Germinal center (tissue), 1 donor: ENCODE measurements at regions not wholly inside any gene's neighbourhood (a gene's known extent, or its start where the extent isn't known, plus 50 kb on each side); places are given as distances from the start of the nearest gene placed in this dataset.
A peak's percentile ranks its signal among the peaks of the same experiment; 100 is the strongest.
"Not testable (repeated sequence)": the region's sequence is repeated elsewhere in the genome, so short reads cannot be mapped to it uniquely, and the experiment has no call there.

ENCODE experiments used
- DNase-seq: peaks from one replicate; pipeline ENCODE4 v3.0.0; 2012; ENCODE audit warnings: mixed read lengths, low spot score

GRCh38 chr6:37580176-37580955 lies 80.7 kb upstream of the CCDC167 start:
- no peak for DNase-seq

GRCh38 chr6:37579444-37580067 lies 79.9 kb upstream of the CCDC167 start:
- no peak for DNase-seq

DNA sequence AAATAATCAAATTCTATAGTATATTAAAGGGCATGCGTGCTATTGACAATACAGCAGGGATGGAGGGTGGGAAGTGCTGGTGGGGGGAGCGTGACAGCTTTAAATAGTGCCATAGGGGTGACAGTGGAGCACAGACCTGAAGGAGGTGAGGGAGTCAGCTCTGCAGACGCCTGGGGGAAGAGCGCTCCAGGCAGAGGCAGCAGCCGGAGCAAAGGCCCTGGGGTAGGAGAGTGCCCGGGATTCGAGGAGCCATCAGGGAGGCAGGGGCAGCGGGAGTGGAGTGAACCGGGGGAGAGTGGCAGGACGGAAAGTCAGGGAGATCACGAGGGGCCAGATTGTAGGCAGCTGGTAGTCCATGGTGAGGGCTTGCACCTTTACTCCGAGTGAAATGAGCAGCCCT lies 78.4 kb upstream of the CCDC167 start:
- DNase-seq: no peak

DNA sequence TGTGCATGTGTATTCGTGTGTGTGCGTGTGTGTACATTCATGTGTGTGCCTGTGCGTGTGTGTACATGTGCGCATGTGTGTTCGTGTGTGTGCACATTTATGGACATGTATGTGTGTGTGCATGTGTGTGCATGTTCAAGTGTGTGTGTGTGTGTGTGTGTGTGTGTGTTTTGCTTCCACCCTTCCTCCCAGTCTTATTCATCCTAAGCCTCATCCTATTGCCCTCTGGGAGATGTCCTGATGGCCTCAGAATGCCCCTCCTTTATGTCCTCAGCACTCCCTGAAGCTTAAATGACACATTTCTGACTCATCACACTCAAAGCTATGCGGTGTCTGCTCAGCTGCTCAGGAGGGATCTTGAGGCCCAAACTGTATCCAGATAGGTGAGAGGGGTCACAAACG lies 76.6 kb upstream of the CCDC167 start:
- no peak for DNase-seq

DNA sequence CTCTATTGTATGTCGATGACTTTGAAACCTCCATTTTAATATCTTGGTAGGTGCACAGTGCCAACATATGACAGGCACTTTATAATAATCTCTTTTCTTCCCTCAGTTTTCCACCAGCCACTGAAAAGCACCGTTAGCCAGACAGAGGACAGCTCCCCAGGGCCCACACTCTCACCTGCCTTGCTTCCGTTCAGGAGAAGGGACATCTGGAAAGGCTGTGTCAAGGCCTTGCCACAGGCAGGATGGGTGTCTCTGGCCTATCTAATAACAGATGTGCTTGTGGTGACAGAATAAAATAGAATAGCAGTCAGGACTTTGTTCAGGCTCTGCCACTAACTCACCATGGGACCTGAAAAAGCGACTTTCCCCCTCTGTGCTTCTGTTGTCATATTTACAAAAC lies 75.5 kb upstream of the CCDC167 start:
- no peak for DNase-seq

GRCh38 chr6:37572334-37572733 lies 72.6 kb upstream of the CCDC167 start:
- DNase-seq: no peak

- peak; percentile 61 for DNase-seq
Measured at GRCh38 chr6:37570482-37571133, 70.9 kb upstream of the CCDC167 start.

DNA sequence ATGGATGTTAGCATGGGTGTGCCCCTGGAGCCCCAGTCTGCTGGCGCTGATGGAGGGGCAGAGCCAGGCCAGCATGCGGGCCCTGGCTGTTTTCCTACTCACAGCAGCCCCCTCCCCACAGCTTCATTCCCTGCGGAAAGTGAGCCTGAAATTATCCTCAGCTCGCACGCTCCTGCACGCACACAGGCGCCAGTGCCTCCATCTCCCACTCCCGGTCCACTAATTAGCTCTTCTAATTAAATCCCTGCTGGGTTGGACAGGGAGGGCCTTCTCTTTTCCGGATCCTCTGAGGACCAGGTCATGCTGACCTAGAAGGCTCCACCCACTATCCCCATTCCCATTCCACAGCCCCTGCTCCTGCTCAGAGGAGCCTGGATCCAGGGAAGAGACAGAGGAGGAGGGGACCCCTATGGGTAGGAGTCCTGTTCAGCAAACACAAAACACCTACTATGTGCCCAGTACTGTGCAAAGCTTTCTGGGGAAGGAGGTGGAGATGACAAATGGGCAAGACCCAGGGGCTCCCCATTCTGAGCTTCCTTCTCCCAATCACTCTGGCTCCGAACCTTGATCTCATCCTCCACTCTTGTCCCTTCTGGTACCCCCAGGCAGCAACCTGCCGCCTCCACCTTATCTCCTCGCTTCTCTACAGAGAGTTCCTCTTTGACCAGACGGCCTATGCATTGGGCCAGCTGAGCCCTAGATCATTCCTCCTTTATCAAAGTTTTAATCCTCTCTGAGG lies 70.2 kb upstream of the CCDC167 start:
- no peak for DNase-seq

GRCh38 chr6:37569317-37569716 lies 69.6 kb upstream of the CCDC167 start:
- DNase-seq: no peak

DNA sequence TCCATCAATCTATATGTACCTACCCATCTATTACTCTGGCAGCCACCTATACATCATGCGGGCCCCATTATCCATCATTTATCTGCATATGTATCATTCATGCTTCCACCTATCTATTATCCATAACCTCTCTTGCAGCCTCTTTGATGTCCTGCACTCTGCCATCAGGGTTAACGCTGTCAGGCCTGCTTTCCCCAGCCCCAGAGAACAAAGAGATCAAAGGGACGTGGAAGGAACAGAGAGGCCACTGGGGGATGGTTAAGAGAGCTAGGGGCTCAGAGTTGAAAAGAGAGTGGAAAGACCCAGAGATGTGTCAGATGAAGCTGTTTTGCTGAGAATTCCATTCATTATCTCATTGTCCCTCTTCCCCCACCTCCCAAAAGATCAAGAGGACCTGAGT lies 67.3 kb upstream of the CCDC167 start:
- DNase-seq: no peak

GRCh38 chr6:37566111-37566949 lies 66.6 kb upstream of the CCDC167 start:
- DNase-seq: peak; percentile 88

DNA sequence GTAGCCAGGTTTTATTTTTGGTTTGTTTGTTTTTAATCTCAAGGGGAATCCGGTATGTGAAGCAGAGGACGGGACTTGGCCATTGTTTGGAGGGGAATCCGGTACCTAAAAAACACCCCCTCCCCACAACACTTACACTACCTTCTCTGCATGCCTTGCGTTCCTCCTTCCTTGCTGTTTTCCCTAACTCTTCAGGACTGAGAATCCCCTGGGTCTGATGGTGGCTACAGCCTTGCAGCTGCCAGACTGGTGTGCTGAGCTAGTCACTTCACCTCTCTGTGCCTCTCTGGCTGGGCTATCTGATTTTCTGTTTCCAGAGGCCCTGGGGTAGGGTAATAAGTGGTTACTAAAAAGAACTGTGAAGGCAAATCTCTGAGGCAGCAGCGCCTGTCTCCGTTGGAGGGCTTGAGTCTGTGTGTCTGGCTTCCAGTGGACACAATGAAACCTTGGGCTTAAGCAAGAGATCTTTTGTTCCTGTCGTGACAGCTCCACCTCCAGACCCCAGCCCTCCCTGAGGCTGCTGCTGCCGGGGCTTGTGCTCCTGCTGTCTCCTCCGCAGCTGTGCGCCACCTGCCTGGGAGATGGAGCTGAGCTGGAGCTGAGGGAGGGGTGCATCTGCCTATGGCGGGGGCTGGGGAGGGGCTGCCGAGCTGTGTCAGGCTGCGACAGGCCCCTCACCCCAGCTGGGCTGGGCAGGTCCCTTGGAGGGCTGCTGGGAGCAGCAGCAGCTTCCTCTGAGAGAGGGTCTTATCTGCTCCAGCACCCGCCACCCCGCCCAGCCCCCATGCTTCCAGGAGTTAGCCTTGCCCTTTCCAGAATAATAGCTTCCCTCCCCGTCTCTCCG lies 65.8 kb upstream of the CCDC167 start:
- no peak for DNase-seq

DNA sequence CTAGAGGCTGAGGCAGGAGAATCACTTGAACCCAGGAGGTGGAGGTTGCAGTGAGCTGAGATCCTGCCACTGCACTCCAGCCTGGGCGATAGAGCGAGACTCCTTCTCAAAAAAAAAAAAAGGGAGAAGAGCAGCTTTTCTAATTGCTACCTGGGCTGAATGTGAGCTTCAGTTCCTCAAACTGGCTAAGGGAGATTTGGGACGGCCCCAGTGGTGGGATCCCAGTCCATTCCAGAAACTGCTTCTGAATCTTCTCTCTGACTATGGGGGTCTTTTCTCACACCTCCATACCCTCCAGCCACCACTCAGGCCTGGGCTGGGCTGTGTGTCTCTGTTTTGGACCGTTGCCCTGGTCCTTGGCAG lies 63.2 kb upstream of the CCDC167 start:
- DNase-seq: not testable (repeated sequence)

GRCh38 chr6:37561361-37561760 lies 61.7 kb upstream of the CCDC167 start:
- DNase-seq: no peak

DNA sequence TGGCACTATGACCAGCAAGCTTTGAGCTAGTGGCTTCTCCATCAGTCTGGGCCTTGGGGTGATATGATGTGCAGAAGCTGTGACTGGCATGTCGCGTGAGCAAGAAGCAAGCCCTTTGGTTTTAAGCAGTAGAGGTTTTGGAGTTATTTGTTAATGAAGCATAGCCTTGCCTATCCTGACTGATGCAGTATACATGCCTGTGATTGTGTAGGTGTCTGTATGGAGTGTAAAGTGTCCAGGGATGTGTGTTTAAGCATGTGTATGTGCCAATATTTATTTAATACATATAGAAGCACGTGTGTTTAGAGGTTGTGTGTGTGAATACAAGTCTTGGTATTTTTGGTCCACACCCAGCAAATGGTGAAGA lies 61.0 kb upstream of the CCDC167 start:
- DNase-seq: no peak

- DNase-seq: no peak
Measured at GRCh38 chr6:37559501-37559900, 59.8 kb upstream of the CCDC167 start.

- no peak for DNase-seq
Measured at GRCh38 chr6:37559050-37559449, 59.4 kb upstream of the CCDC167 start.

DNA sequence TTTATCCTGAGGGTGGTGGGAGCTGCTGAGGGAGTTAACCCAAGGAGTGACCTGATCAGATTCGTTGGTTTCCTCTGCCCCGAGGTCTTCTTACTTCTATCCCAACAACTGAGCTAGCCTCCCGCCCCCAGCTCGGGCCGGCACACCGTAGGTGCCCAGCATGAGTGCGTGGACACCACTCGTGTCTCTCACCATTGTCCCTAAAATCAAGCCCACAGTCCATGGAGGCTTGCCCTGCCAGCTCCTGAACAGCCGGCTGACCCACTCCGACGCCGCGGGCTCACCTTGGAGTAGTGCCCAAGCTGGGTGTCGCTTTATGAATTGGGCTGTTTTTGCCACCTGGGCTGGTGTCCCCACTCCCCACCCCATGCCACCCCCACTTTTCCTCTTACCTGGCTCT lies 59.0 kb upstream of the CCDC167 start:
- DNase-seq: no peak

GRCh38 chr6:37558168-37558567 lies 58.5 kb upstream of the CCDC167 start:
- DNase-seq: no peak

- DNase-seq: no peak
Measured at GRCh38 chr6:37557645-37558114, 58.0 kb upstream of the CCDC167 start.
